CD4-positive, alpha-beta T cell treated with Interleukin-4 for 1 hour (primary cell): ENCODE measurements at regions not wholly inside any gene's neighbourhood (a gene's known extent, or its start where the extent isn't known, plus 50 kb on each side); places are given as distances from the start of the nearest gene placed in this dataset.
A peak's percentile ranks its signal among the peaks of the same experiment; 100 is the strongest.
"Not testable (repeated sequence)": the region's sequence is repeated elsewhere in the genome, so short reads cannot be mapped to it uniquely, and the experiment has no call there.

Experiments
- DNase-seq, 2 donors: peaks; one replicate each; pipeline ENCODE4 v3.0.0-alpha.2; 2020 to 2022

DNA sequence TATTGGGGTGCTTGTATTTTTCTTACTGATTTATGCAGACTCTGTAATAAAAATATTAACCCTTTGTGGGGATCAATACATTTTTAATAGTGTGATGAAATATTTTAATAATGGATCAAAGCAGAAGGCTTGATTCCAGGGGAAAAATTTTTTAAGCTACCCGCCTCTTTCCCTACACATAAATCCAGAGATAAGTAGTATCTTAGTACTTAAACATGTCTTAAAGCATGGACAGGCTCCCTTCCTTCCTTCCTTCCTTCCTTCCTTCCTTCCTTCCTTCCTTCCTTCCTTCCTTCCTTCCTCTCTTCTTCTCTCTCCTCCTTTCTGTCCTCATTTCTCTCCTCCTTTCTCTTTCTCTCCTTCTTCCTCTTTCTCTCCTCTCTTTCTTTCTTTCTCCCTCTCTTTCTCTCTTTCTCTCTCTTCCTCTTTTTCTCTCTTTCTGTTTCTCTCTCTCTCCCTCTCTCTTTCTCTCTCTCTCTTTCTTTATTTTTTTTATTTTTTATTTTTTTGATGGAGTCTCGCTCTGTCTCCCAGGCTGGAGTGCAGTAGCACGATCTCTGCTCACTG, 78.0 kb upstream of the SPRY4 start:
- DNase-seq: no peak

DNA sequence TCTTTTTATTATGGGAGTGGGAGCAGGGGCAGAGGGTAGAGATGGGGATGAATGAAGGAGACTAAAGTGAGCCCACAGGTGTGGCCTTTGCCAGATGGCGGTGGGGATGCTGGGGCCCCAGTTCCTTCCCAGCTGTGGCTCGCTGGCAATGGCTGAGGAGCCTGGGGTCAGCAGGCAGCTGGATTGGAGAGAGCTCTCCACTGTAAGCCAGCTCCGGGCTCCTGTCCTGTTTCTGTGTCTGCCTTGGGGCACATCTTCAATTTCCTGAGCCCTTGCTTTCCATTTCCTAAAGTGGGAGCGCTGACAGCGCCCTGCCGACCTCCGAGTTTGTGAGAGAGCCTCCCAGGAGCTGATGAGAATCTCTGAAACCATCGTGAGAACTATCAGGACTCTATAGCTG, 75.6 kb upstream of the SPRY4 start:
- no peak for DNase-seq

DNA sequence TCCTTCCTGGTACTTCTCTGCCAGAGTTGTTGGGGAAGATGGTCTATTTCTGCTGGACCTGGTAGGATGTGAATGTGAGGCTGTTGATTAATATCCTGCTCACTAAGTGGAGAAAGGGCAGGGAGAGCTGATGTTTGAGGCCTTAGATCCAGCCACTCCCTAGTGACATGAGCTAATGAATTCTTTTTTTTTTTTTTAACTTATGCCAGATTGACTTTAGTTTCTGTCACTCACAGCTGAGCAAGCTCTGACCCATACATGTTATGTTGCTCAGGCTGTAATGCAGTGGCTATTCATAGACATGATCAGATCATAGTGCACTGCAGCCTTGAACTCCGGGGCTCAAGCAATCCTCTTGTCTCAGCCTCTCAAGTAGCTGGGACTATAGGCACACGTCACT, 75.1 kb upstream of the SPRY4 start:
- DNase-seq: no peak

DNA sequence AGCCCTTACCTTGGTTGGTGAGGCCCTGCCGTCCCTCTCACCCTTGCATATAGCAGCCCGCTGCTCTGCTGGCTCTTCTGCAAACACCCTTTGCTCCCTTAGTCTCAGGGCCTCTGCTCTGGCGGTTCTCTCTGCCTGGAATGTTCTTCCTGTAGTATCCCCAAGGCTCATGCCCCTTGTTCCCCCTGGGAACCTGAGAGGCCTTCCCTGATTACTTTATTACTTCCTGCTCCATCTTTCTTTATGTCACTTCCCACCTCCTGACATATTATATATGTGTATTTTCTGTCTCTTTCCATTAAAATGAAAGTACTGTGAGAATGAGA, 73.9 kb upstream of the SPRY4 start:
- DNase-seq: no peak

GRCh38 chr5:142398011-142398729, 73.3 kb upstream of the SPRY4 start:
- DNase-seq: not testable (repeated sequence)

- no peak for DNase-seq
These were observed 72.4 kb upstream of the SPRY4 start for GRCh38 chr5:142397178-142397577.

GRCh38 chr5:142396436-142397038, 71.7 kb upstream of the SPRY4 start:
- no peak for DNase-seq

DNA sequence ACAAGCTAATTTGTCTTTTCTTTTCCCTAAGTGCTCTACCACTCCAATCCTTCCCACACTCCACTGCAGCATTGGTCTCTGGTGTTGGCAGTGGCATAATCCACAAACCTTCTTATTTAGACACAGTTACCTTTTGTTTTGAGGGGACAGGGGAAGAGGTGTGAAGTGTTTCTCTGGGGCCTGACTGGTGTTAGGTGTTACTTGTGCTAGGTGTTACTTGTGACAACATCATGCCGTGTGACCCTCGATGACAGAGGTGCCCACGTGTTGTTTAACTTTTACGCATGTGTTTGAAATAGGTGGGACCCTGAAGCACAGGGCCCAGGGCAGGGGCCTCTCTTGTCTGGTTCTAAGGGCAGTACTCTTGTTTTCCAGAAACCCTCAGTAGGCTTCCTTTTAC, 70.5 kb upstream of the SPRY4 start:
- no peak for DNase-seq

DNA sequence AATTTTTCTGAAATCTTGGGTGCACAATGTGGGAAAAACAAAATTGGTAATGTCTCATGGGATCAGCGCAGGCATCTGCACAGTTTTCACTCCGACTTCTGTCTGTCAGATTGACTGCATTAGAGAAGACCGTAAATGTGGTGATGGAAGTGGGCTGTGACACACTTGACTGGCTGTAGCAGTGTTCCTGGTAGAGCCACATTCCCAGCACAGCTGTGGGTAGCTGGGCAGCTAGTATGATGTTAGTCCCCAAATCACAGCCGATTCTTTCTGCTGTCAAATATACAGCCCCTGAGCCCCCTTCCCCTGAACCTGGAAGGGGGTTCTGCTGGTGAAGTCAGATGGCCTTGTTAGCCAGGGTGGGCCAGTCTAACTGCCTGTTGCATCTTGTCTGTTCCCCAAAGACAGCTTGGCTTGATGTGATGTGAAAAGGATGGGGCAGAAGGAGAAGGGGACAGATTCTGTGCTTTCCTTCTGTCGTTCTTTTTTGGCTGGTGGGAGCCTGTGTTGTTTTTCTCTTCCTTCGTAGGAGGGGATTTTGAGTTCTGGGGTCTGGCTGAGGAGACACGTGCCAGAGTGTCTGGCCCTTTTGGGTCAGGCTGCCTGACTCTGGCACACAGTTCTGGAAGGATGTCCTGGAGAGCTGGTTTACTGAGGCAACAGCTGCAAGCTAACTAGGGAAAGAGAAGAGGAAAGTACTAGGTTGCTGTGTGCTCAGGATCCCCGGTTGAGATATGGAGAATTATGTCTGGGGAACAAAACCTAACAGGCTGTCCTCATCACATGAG, 66.4 kb upstream of the SPRY4 start:
- no peak for DNase-seq

GRCh38 chr5:142390334-142390733, 65.5 kb upstream of the SPRY4 start:
- no peak for DNase-seq

DNA sequence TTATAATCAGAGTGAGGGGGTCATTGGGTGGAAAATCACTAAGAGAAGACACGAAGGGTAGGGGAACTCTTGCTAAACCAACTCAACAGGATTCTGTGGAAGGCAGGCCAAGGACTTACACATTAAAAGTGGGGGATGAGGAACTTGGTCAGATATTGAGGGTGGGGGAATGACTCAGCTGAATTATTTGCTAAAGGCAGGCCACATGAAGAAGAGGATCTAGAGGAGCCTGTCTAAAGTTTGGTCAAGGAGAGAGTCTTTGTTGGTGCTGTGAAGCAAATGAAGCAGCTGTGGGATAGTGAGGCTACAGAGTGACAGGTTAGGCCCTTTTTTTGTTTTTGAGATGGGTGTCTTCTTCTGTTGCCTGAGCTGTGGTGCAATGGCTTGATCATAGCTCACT, 63.9 kb upstream of the SPRY4 start:
- DNase-seq: peak in 1 of 2 donors; percentile 16

- no peak for DNase-seq
These were observed 62.3 kb upstream of the SPRY4 start for GRCh38 chr5:142387024-142387682.

DNA sequence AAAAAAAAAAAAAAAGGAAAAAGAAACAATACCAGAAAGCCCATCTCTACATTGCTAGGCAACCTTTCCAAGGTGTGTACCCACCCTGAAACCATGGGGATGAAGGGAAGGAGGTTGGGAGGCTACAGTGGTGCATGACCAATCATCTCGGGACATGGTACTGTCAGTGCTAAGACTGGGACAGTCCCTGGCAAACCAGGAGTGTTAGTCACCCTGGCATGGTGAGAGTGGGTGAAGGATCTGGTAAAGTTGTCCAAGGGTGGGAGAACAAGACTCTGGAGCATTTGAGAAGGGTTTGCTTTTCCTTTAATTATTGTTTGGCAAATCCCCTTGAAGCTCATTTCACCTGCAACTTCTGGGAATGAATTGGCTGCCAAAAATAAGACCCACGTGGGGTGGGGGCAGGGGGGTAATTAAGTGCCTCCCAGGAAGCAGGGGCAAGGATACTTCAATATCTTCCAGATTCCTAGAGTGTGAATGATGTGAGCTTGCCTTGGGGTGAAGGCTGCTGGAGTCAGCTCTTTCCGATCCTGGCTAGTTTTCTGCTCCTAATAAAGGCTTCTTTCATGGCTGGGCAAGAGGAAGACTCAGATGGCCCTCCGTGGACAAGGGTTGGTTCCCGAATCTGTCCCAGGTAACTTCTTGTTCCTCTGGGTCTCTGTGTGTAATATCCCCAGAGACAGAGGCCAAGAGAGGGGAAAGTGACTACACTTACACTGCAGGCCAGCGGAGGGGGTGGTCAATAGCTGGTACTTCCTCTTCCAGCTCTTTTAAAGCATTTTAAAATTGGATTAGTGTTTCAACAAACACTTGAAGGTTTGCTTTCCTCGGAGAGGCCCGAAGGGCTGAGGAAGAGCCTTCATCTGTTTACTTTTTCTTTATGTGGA, 61.6 kb upstream of the SPRY4 start:
- DNase-seq: no peak

- DNase-seq: no peak
These were observed 60.4 kb upstream of the SPRY4 start for GRCh38 chr5:142385194-142385593.

DNA sequence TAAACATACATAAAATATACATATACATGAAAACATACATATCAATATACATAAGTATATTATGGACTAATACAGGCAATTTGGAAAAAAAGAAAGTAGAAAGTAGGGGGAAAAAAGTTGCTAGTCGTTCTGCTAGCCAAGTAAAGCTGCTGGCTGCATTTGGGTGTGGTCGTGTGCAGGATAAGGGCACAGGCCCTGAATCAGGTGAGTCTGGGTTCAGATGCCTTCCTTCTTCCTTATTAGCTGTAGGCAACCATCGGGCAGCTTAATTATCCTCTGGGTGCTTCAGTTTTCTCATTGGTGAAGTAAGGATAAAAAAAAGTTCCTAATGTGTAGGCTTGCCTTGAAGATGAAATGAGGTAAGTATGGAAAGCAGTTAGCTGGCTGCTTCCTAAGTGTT, 59.2 kb upstream of the SPRY4 start:
- no peak for DNase-seq

GRCh38 chr5:142382186-142382585, 57.4 kb upstream of the SPRY4 start:
- no peak for DNase-seq

GRCh38 chr5:142378737-142379634, 54.2 kb upstream of the SPRY4 start:
- DNase-seq: no peak

DNA sequence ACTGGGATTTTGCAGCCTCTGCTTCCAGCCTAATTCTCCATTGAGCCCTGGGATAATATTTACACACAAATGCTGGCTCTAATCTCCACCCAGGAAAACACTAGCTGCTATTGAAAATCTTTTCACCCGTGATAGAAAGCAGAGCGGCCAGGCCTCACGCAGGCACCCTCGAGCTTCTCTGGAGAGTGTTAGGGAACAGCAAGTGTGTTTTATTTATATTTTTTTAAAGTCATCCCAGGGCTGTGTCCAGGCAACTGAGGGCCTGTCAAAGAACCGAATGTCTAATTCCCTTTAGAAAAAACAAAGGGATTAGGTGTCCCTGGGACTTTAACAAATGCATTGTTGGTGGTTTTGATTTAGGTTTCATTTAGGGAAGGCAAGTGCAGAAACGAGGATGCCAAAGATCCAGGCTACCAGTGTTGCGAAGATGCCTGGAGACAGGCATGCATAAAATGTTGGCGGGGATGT, 51.2 kb upstream of the SPRY4 start:
- no peak for DNase-seq
